ENCODE measurements at regions not wholly inside any gene's neighbourhood (a gene's known extent, or its start where the extent isn't known, plus 50 kb on each side); places are given as distances from the start of the nearest gene placed in this dataset.

DNA sequence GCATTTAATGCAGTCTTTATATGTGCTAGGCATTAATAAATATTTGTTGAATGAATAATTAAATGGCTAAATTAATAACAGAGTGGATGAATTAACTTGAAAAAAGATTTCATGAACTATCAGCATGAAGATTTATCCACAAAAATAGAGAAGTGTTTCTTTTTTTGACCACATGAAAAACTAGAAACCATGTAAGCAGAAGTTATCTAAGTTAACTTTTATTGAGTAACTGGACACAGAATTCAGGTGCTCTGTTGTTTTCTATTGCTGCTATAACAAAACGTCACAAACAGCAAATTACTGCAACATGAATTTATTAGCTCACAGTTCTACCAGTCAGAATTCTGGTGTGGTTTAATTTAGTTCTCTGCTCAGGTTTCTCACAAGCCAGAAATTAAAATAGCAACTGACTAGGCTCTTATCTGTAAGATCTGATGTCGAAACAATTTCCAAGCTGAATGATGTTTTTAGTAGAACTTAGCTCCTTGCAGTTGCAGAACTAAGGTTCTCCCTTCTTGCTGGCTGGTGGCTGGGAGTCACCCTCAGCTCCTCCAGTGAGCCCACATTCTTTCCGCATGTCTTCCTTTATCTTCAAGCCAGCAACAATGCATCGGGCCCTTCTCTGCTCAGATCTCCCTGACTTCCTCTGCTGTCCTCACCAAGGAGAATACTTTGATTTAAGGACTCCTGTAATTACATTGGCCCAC lies 810.2 kb upstream of the ALCAM start:
- no peaks in the 10 kb centered on the region for H3K36me3 ChIP-seq (ENCODE audit: control insufficient read depth, insufficient read depth, low read length)
- H3K27ac ChIP-seq (ENCODE audit: low read depth, low read length): no peak overlapping the region
- DNase-seq (ENCODE audit: low read depth in 4 of 6, low spot score in 6 of 6): peak in 1 of 6 donors; percentile 8
- WGBS (ENCODE audit: insufficient coverage): 83% methylated on average over 3 of the region's 4 CpGs
- no peak overlapping the region for H3K4me3 ChIP-seq (ENCODE audit: low read depth, low read length)
- no peaks in the 10 kb centered on the region for H3K4me1 ChIP-seq (ENCODE audit: control insufficient read depth, insufficient read depth, low read length)
- H3K27me3 ChIP-seq (ENCODE audit: control insufficient read depth, insufficient read depth, low read length): no peaks in the 10 kb centered on the region
- no peaks in the 10 kb centered on the region for H3K9me3 ChIP-seq (ENCODE audit: control insufficient read depth, insufficient read depth, low read length)

GRCh38 chr3:104561324-104561723 lies 805.4 kb upstream of the ALCAM start:
- no CpG with 5 or more reads among the region's 1 CpG for WGBS (ENCODE audit: insufficient coverage)
- Histone ChIP-seq H3K27ac (ENCODE audit: low read depth, low read length) (no peak overlapping the region), H3K4me1 (ENCODE audit: control insufficient read depth, insufficient read depth, low read length) (no peaks in the 10 kb centered on the region), H3K9me3 (ENCODE audit: control insufficient read depth, insufficient read depth, low read length) (no peaks in the 10 kb centered on the region), H3K36me3 (ENCODE audit: control insufficient read depth, insufficient read depth, low read length) (no peaks in the 10 kb centered on the region), H3K27me3 (ENCODE audit: control insufficient read depth, insufficient read depth, low read length) (no peaks in the 10 kb centered on the region), H3K4me3 (ENCODE audit: low read depth, low read length) (no peak overlapping the region)
- DNase-seq (ENCODE audit: low read depth in 4 of 6, low spot score in 6 of 6): no peak

GRCh38 chr3:104564045-104564643 lies 802.6 kb upstream of the ALCAM start:
- no peaks in the 10 kb centered on the region for H3K9me3 ChIP-seq (ENCODE audit: control insufficient read depth, insufficient read depth, low read length)
- no peaks in the 10 kb centered on the region for H3K27me3 ChIP-seq (ENCODE audit: control insufficient read depth, insufficient read depth, low read length)
- H3K4me1 ChIP-seq (ENCODE audit: control insufficient read depth, insufficient read depth, low read length): no peaks in the 10 kb centered on the region
- no peaks in the 10 kb centered on the region for H3K36me3 ChIP-seq (ENCODE audit: control insufficient read depth, insufficient read depth, low read length)
- peak in 2 of 6 donors; percentile 17 to 33 for DNase-seq (ENCODE audit: low read depth in 4 of 6, low spot score in 6 of 6)
- H3K4me3 ChIP-seq (ENCODE audit: low read depth, low read length): no peak overlapping the region
- H3K27ac ChIP-seq (ENCODE audit: low read depth, low read length): no peak overlapping the region
- 60% methylated on average over 1 of the region's 6 CpGs for WGBS (ENCODE audit: insufficient coverage)

- Histone ChIP-seq H3K36me3 (ENCODE audit: control insufficient read depth, insufficient read depth, low read length) (no peaks in the 10 kb centered on the region), H3K9me3 (ENCODE audit: control insufficient read depth, insufficient read depth, low read length) (no peaks in the 10 kb centered on the region), H3K4me3 (ENCODE audit: low read depth, low read length) (no peak overlapping the region), H3K4me1 (ENCODE audit: control insufficient read depth, insufficient read depth, low read length) (no peaks in the 10 kb centered on the region), H3K27ac (ENCODE audit: low read depth, low read length) (no peak overlapping the region), H3K27me3 (ENCODE audit: control insufficient read depth, insufficient read depth, low read length) (no peaks in the 10 kb centered on the region)
- DNase-seq (ENCODE audit: low read depth in 4 of 6, low spot score in 6 of 6): no peak
Measured at GRCh38 chr3:104566054-104566453, 800.7 kb upstream of the ALCAM start.

DNA sequence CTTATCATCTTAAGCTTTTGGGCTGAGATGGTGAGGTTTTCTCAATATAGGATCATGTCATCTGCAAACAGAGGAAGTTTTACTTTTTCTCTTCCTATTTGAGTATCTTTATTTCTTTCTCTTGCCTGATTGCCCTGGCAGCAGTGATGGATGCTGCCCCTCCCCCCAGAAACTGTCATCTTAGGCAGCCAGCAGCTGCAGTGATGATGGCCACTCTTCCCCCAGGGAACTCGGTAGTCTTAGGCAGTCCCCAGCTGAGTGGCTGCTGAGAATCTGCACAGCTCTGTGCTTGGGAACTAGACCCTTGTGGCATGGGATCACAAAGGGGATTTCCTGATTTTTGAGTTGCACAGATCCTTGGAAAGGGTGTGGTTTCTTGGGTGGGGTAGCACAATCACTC lies 791.1 kb upstream of the ALCAM start:
- Histone ChIP-seq H3K27me3 (ENCODE audit: control insufficient read depth, insufficient read depth, low read length) (no peaks in the 10 kb centered on the region), H3K36me3 (ENCODE audit: control insufficient read depth, insufficient read depth, low read length) (no peaks in the 10 kb centered on the region), H3K4me1 (ENCODE audit: control insufficient read depth, insufficient read depth, low read length) (no peaks in the 10 kb centered on the region), H3K9me3 (ENCODE audit: control insufficient read depth, insufficient read depth, low read length) (peaks cover 13% of the 10 kb centered on the region), H3K27ac (ENCODE audit: low read depth, low read length) (no peak overlapping the region), H3K4me3 (ENCODE audit: low read depth, low read length) (no peak overlapping the region)
- no peak for DNase-seq (ENCODE audit: low read depth in 4 of 6, low spot score in 6 of 6)
- WGBS (ENCODE audit: insufficient coverage): 75% methylated on average over 1 of the region's 1 CpG

- Histone ChIP-seq H3K27ac (ENCODE audit: low read depth, low read length) (no peak overlapping the region), H3K9me3 (ENCODE audit: control insufficient read depth, insufficient read depth, low read length) (peaks cover 13% of the 10 kb centered on the region), H3K27me3 (ENCODE audit: control insufficient read depth, insufficient read depth, low read length) (no peaks in the 10 kb centered on the region), H3K36me3 (ENCODE audit: control insufficient read depth, insufficient read depth, low read length) (no peaks in the 10 kb centered on the region), H3K4me1 (ENCODE audit: control insufficient read depth, insufficient read depth, low read length) (no peaks in the 10 kb centered on the region), H3K4me3 (ENCODE audit: low read depth, low read length) (no peak overlapping the region)
- 78% methylated on average over 3 of the region's 3 CpGs for WGBS (ENCODE audit: insufficient coverage)
- DNase-seq (ENCODE audit: low read depth in 4 of 6, low spot score in 6 of 6): no peak
Measured at GRCh38 chr3:104578558-104578957, 788.2 kb upstream of the ALCAM start.

GRCh38 chr3:104582092-104582491 lies 784.6 kb upstream of the ALCAM start:
- H3K4me1 ChIP-seq (ENCODE audit: control insufficient read depth, insufficient read depth, low read length): no peaks in the 10 kb centered on the region
- no peak for DNase-seq (ENCODE audit: low read depth in 4 of 6, low spot score in 6 of 6)
- no peaks in the 10 kb centered on the region for H3K27me3 ChIP-seq (ENCODE audit: control insufficient read depth, insufficient read depth, low read length)
- no peaks in the 10 kb centered on the region for H3K36me3 ChIP-seq (ENCODE audit: control insufficient read depth, insufficient read depth, low read length)
- H3K4me3 ChIP-seq (ENCODE audit: low read depth, low read length): no peak overlapping the region
- H3K9me3 ChIP-seq (ENCODE audit: control insufficient read depth, insufficient read depth, low read length): peaks cover 12% of the 10 kb centered on the region
- no peak overlapping the region for H3K27ac ChIP-seq (ENCODE audit: low read depth, low read length)

DNA sequence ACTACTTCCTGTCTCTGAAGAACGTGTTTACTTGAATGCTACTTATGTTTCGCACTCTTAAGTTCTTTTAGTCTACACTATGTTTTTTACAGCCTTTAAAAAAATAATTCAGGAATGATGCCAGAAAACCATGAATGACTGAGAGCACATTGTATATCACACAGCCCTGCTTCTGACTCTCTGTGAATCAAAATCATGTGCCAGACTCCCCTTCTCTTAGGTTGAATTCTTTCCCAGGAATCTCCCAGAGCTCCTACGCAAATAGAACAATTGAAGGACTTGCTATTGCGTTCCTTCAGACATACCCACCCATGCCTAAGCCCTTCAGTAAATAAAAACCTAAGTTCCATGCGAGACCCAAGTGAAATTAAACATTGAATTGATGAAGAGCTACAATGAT lies 782.0 kb upstream of the ALCAM start:
- H3K4me3 ChIP-seq (ENCODE audit: low read depth, low read length): no peak overlapping the region
- no peaks in the 10 kb centered on the region for H3K36me3 ChIP-seq (ENCODE audit: control insufficient read depth, insufficient read depth, low read length)
- H3K27ac ChIP-seq (ENCODE audit: low read depth, low read length): no peak overlapping the region
- DNase-seq (ENCODE audit: low read depth in 4 of 6, low spot score in 6 of 6): peak in 1 of 6 donors; percentile 72
- no peaks in the 10 kb centered on the region for H3K27me3 ChIP-seq (ENCODE audit: control insufficient read depth, insufficient read depth, low read length)
- WGBS (ENCODE audit: insufficient coverage): 95% methylated on average over 2 of the region's 5 CpGs
- H3K9me3 ChIP-seq (ENCODE audit: control insufficient read depth, insufficient read depth, low read length): no peaks in the 10 kb centered on the region
- H3K4me1 ChIP-seq (ENCODE audit: control insufficient read depth, insufficient read depth, low read length): no peaks in the 10 kb centered on the region

DNA sequence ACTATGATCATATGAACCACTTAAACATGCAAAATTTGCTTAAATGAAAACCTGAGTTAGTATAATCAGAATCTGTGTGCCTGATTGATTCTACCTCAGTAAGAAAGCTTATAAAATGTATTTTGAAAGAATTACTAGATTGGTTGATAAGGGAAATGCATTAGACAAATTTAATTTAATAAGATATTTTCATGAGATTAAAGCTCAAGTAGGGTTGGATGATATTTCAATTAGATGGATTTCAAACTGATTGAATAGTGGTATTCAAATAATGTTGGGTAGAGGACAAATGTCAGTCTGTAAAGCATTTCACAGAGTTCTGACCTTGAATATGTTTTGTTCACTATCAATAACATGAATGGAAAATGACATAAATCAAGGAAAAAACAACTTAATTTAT lies 780.4 kb upstream of the ALCAM start:
- Histone ChIP-seq H3K4me1 (ENCODE audit: control insufficient read depth, insufficient read depth, low read length) (no peaks in the 10 kb centered on the region), H3K36me3 (ENCODE audit: control insufficient read depth, insufficient read depth, low read length) (no peaks in the 10 kb centered on the region), H3K27ac (ENCODE audit: low read depth, low read length) (no peak overlapping the region), H3K9me3 (ENCODE audit: control insufficient read depth, insufficient read depth, low read length) (no peaks in the 10 kb centered on the region), H3K27me3 (ENCODE audit: control insufficient read depth, insufficient read depth, low read length) (no peaks in the 10 kb centered on the region), H3K4me3 (ENCODE audit: low read depth, low read length) (no peak overlapping the region)
- DNase-seq (ENCODE audit: low read depth in 4 of 6, low spot score in 6 of 6): no peak

- DNase-seq (ENCODE audit: low read depth in 4 of 6, low spot score in 6 of 6): no peak
- Histone ChIP-seq H3K9me3 (ENCODE audit: control insufficient read depth, insufficient read depth, low read length) (no peaks in the 10 kb centered on the region), H3K27ac (ENCODE audit: low read depth, low read length) (no peak overlapping the region), H3K27me3 (ENCODE audit: control insufficient read depth, insufficient read depth, low read length) (no peaks in the 10 kb centered on the region), H3K4me1 (ENCODE audit: control insufficient read depth, insufficient read depth, low read length) (no peaks in the 10 kb centered on the region), H3K4me3 (ENCODE audit: low read depth, low read length) (no peak overlapping the region), H3K36me3 (ENCODE audit: control insufficient read depth, insufficient read depth, low read length) (no peaks in the 10 kb centered on the region)
- 100% methylated on average over 2 of the region's 3 CpGs for WGBS (ENCODE audit: insufficient coverage)
Measured at GRCh38 chr3:104588442-104588841, 778.3 kb upstream of the ALCAM start.
